ENCODE measurements at regions not wholly inside any gene's neighbourhood (a gene's known extent, or its start where the extent isn't known, plus 50 kb on each side); places are given as distances from the start of the nearest gene placed in this dataset.

DNA sequence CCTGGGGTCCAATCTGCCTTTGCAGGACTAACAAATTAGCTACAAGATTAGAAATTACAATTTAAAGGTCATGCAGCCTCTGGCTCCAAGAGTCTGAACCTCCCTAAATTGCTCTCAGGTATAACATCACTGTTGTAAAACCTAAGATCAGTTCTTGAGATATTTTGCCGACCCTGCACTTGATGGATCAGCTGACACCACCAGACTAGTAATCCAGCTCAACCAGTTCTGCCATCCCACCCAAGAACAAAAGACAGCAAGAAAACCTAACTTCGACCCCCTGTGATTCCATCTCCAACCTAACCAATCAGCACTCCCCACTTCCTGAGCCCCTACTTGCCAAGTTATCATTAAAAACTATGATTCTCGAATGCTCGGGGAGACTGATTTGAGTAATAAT, 323.0 kb upstream of the BOD1L1 start:
- Histone ChIP-seq H3K27me3 (replicated peaks; ENCODE audit: insufficient read depth, low read length) (no peaks in the 10 kb centered on the region), H3K4me2 (ENCODE audit: low read depth, low read length) (no peak overlapping the region), H3K9me2 (replicated peaks; ENCODE audit: insufficient read depth, low read length) (no peaks in the 10 kb centered on the region), H3K9ac (ENCODE audit: low read length) (no peak overlapping the region), H3K79me2 (ENCODE audit: low read length) (no peaks in the 10 kb centered on the region), H2AFZ (ENCODE audit: low read length) (no peak overlapping the region), H3K4me1 (ENCODE audit: low read length) (no peaks in the 10 kb centered on the region), H3K4me3 (ENCODE audit: low read length) (no peak overlapping the region), H3K9me3 (replicated peaks; ENCODE audit: insufficient read depth, low read length) (no peaks in the 10 kb centered on the region), H4K20me1 (ENCODE audit: insufficient read depth, low read length) (no peaks in the 10 kb centered on the region), H3K27ac (ENCODE audit: low read length) (no peak overlapping the region), H3F3A (ENCODE audit: insufficient read depth, low read length) (no peaks in the 10 kb centered on the region), H3K36me3 (replicated peaks; ENCODE audit: insufficient read depth, low read length) (no peaks in the 10 kb centered on the region)
- no peak for TF ChIP-seq EZH2phosphoT487 (IDR thresholded peaks at IDR 0.05; ENCODE audit: low read length)
- TF ChIP-seq EZH2 (optimal IDR thresholded peaks at IDR 0.05; ENCODE audit: low read depth, low read length) = no peak
- TF ChIP-seq, protein P1, sequence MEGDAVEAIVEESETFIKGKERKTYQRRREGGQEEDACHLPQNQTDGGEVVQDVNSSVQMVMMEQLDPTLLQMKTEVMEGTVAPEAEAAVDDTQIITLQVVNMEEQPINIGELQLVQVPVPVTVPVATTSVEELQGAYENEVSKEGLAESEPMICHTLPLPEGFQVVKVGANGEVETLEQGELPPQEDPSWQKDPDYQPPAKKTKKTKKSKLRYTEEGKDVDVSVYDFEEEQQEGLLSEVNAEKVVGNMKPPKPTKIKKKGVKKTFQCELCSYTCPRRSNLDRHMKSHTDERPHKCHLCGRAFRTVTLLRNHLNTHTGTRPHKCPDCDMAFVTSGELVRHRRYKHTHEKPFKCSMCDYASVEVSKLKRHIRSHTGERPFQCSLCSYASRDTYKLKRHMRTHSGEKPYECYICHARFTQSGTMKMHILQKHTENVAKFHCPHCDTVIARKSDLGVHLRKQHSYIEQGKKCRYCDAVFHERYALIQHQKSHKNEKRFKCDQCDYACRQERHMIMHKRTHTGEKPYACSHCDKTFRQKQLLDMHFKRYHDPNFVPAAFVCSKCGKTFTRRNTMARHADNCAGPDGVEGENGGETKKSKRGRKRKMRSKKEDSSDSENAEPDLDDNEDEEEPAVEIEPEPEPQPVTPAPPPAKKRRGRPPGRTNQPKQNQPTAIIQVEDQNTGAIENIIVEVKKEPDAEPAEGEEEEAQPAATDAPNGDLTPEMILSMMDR (IDR thresholded peaks at IDR 0.05; ENCODE audit: low read length) = no peak
- no peak for DNase-seq

DNA sequence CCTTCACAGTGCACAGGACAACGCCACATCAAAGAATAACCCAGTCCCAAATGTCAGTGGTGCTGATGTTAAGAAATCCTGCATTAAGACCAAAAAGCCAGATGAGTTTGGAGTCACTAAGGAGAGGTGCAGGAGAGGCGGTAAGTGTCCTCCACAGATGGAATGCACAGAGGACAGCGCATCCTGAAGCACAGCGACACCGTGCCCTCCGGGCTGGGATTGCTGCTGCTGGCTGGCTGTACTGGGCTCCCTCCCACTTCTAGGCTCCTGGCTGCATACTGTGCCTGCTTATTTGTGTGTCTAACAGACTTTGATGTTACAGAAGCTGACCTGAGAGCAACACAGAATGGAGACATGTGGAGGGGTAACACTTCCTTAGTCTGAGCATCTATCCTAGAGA, 325.6 kb upstream of the BOD1L1 start:
- Histone ChIP-seq H3K27ac (ENCODE audit: low read length) (no peak overlapping the region), H3K9ac (ENCODE audit: low read length) (no peak overlapping the region)
- no peak for TF ChIP-seq EZH2 (optimal IDR thresholded peaks at IDR 0.05; ENCODE audit: low read depth, low read length)
- TF ChIP-seq, protein P1 (IDR thresholded peaks at IDR 0.05; ENCODE audit: low read length) = no peak
- TF ChIP-seq EZH2phosphoT487 (IDR thresholded peaks at IDR 0.05; ENCODE audit: low read length) = no peak

DNA sequence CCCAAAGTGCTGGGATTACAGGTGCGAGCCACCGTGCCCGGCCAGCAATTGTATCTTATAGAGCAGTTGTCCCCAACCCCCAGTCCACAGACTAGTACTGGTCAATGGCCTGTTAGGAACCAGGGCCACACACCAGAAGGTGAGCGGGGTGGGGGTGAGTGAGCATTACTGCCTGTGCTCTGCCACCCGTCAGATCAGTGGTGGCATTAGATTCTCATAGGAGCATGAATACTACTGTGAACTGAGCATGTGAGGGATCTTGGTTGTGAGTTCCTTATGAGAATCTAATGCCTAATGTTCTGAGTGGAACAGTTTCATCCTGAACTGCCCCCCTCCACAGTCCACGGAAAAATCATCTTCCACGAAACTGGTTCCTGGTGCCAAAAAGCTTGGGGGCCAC, 328.0 kb upstream of the BOD1L1 start:
- Histone ChIP-seq H3K4me2 (ENCODE audit: low read depth, low read length) (no peak overlapping the region), H3K9ac (ENCODE audit: low read length) (no peak overlapping the region), H3K79me2 (ENCODE audit: low read length) (no peaks in the 10 kb centered on the region), H4K20me1 (ENCODE audit: insufficient read depth, low read length) (no peaks in the 10 kb centered on the region), H3K9me2 (replicated peaks; ENCODE audit: insufficient read depth, low read length) (no peaks in the 10 kb centered on the region), H3K9me3 (replicated peaks; ENCODE audit: insufficient read depth, low read length) (no peaks in the 10 kb centered on the region), H3K27ac (ENCODE audit: low read length) (no peak overlapping the region), H3K4me3 (ENCODE audit: low read length) (no peak overlapping the region), H2AFZ (ENCODE audit: low read length) (no peak overlapping the region), H3F3A (ENCODE audit: insufficient read depth, low read length) (no peaks in the 10 kb centered on the region), H3K4me1 (ENCODE audit: low read length) (no peaks in the 10 kb centered on the region), H3K27me3 (replicated peaks; ENCODE audit: insufficient read depth, low read length) (no peaks in the 10 kb centered on the region), H3K36me3 (replicated peaks; ENCODE audit: insufficient read depth, low read length) (no peaks in the 10 kb centered on the region)
- no peak for TF ChIP-seq EZH2 (optimal IDR thresholded peaks at IDR 0.05; ENCODE audit: low read depth, low read length)
- TF ChIP-seq EZH2phosphoT487 (IDR thresholded peaks at IDR 0.05; ENCODE audit: low read length) = no peak
- TF ChIP-seq, protein P1 (IDR thresholded peaks at IDR 0.05; ENCODE audit: low read length) = no peak
- DNase-seq = no peak

More for the DNA sequence above, 325.6 kb upstream of the BOD1L1 start:
- Histone ChIP-seq H3K4me3 (ENCODE audit: low read length) (no peak overlapping the region), H3K9me3 (replicated peaks; ENCODE audit: insufficient read depth, low read length) (no peaks in the 10 kb centered on the region), H3F3A (ENCODE audit: insufficient read depth, low read length) (no peaks in the 10 kb centered on the region), H3K4me2 (ENCODE audit: low read depth, low read length) (no peak overlapping the region), H3K4me1 (ENCODE audit: low read length) (no peaks in the 10 kb centered on the region), H3K36me3 (replicated peaks; ENCODE audit: insufficient read depth, low read length) (no peaks in the 10 kb centered on the region), H3K9me2 (replicated peaks; ENCODE audit: insufficient read depth, low read length) (no peaks in the 10 kb centered on the region), H3K27me3 (replicated peaks; ENCODE audit: insufficient read depth, low read length) (no peaks in the 10 kb centered on the region), H2AFZ (ENCODE audit: low read length) (no peak overlapping the region), H3K79me2 (ENCODE audit: low read length) (no peaks in the 10 kb centered on the region), H4K20me1 (ENCODE audit: insufficient read depth, low read length) (no peaks in the 10 kb centered on the region)
- DNase-seq = no peak

Measured in MM.1S (cell line).